KMS-11 (cell line): ENCODE measurements at regions not wholly inside any gene's neighbourhood (a gene's known extent, or its start where the extent isn't known, plus 50 kb on each side); places are given as distances from the start of the nearest gene placed in this dataset.

ENCODE experiments used
- H2AFZ ChIP-seq: fragments of 200-600 bp; sonication (generic); 2 replicates; pipeline ENCODE4 v1.6.1; 2016; ENCODE audit warnings: antibody characterized with exemption, mixed run types, low read depth
- H3K27ac ChIP-seq: fragments of 200-600 bp; sonication (generic); 2 replicates; pipeline ENCODE4 v1.6.1; 2016; ENCODE audit warnings: mild to moderate bottlenecking, mixed run types
- H3K27me3 ChIP-seq: fragments of 200-600 bp; sonication (generic); 2 replicates; pipeline ENCODE4 v1.6.1; 2017; ENCODE audit warnings: mild to moderate bottlenecking, low read depth, mixed run types, moderate library complexity; ENCODE audit not compliant: insufficient read depth
- H3K36me3 ChIP-seq: fragments of 200-600 bp; sonication (generic); 2 replicates; pipeline ENCODE4 v1.6.1; 2017; ENCODE audit warnings: mild to moderate bottlenecking, mixed run types; ENCODE audit not compliant: insufficient read depth
- H3K4me1 ChIP-seq: fragments of 200-600 bp; sonication (generic); 2 replicates; pipeline ENCODE4 v1.6.1; 2016; ENCODE audit warnings: mild to moderate bottlenecking, low read depth, mixed run types; ENCODE audit not compliant: poor library complexity, severe bottlenecking
- H3K4me2 ChIP-seq: fragments of 200-600 bp; sonication (generic); 2 replicates; pipeline ENCODE4 v1.7.0; 2016; ENCODE audit warnings: mild to moderate bottlenecking, mixed run types
- H3K4me3 ChIP-seq: fragments of 200-600 bp; sonication (generic); IDR thresholded peaks from 2 replicates; pipeline ENCODE4 v1.6.1; 2017; ENCODE audit warnings: low read depth, low read length, mixed read lengths; ENCODE audit not compliant: insufficient read depth
- H3K79me2 ChIP-seq: fragments of 200-600 bp; sonication (generic); 2 replicates; pipeline ENCODE4 v1.6.1; 2016; ENCODE audit warnings: low read depth, mixed run types; ENCODE audit not compliant: insufficient read depth
- H3K9ac ChIP-seq: fragments of 200-600 bp; sonication (generic); 2 replicates; pipeline ENCODE4 v1.6.1; 2016; ENCODE audit warnings: mild to moderate bottlenecking, mixed run types
- H4K20me1 ChIP-seq: fragments of 200-600 bp; sonication (generic); 2 replicates; pipeline ENCODE4 v1.6.1; 2016; ENCODE audit warnings: mild to moderate bottlenecking, mixed run types; ENCODE audit not compliant: insufficient read depth
- TF ChIP-seq, protein P1 (sequence below): fragments of 200-600 bp; sonication (generic); conservative IDR thresholded peaks from 2 replicates; pipeline ENCODE4 v1.6.1; 2017; ENCODE audit warnings: low read depth, mild to moderate bottlenecking, antibody characterized with exemption, low read length, moderate library complexity, mixed read lengths

DNA sequence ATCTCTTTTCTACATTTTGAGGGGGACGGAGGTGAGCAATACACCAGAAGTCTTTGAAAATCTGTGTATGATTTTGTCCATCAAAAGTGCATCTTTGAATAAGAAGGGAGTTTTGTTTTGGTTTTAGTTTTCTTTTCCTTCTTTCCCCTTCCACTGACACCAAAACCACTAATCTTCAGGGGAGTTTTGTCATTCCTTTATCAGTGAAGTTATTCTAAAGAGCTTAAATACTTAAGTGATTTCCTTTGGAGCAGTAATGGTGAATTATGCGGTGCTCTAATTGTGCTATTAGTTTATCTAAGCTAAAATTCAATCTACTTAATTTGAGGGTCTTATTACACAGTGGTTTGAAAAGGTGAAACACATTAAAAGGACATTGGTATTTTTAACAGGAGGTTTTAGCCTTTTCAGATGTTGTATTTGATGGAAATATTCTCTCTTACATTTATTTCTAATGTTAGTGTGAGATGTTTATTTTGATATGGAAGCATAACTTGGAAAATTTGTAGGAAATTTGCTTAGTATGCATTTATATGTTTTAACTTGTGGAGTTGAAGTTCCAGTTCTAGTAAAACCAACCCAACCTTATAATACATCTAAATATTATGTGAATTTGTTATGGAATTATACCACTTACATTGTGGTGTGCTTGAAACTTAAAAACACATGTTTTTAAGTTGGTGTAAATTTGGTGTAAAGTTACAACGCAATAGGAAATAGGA, 124.9 kb downstream of the PCDH7 start:
- no peak overlapping the region for H2AFZ ChIP-seq
- no peak overlapping the region for H3K4me3 ChIP-seq
- H4K20me1 ChIP-seq: no peaks in the 10 kb centered on the region
- H3K27me3 ChIP-seq: no peaks in the 10 kb centered on the region
- no peak overlapping the region for H3K4me2 ChIP-seq
- no peak overlapping the region for H3K27ac ChIP-seq
- no peak overlapping the region for H3K9ac ChIP-seq
- no peaks in the 10 kb centered on the region for H3K4me1 ChIP-seq
- no peaks in the 10 kb centered on the region for H3K79me2 ChIP-seq
- TF ChIP-seq, protein P1, sequence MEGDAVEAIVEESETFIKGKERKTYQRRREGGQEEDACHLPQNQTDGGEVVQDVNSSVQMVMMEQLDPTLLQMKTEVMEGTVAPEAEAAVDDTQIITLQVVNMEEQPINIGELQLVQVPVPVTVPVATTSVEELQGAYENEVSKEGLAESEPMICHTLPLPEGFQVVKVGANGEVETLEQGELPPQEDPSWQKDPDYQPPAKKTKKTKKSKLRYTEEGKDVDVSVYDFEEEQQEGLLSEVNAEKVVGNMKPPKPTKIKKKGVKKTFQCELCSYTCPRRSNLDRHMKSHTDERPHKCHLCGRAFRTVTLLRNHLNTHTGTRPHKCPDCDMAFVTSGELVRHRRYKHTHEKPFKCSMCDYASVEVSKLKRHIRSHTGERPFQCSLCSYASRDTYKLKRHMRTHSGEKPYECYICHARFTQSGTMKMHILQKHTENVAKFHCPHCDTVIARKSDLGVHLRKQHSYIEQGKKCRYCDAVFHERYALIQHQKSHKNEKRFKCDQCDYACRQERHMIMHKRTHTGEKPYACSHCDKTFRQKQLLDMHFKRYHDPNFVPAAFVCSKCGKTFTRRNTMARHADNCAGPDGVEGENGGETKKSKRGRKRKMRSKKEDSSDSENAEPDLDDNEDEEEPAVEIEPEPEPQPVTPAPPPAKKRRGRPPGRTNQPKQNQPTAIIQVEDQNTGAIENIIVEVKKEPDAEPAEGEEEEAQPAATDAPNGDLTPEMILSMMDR: no peak
- no peaks in the 10 kb centered on the region for H3K36me3 ChIP-seq

DNA sequence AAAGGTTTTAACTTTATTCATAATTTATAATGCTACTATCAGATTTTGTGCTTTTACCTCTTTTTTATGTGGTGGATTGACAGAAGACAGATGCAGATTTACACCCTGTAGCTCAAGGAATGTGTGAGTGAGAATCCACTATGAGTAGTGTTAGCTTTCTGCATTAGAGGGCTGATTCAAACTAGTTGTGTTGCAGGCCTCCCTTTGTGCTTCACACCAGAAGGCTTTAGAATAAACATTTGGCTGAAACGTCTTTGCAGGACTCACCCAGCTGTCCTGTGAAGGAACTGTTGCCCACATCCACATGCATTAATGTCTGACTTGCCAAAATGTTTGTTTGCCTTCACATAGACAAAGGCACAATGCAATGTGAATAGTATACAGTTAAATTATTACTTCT, 127.0 kb downstream of the PCDH7 start:
- H3K4me1 ChIP-seq: no peaks in the 10 kb centered on the region
- no peak overlapping the region for H3K27ac ChIP-seq
- no peak overlapping the region for H3K4me2 ChIP-seq
- no peak overlapping the region for H3K4me3 ChIP-seq
- no peak overlapping the region for H2AFZ ChIP-seq
- no peaks in the 10 kb centered on the region for H3K79me2 ChIP-seq
- H4K20me1 ChIP-seq: no peaks in the 10 kb centered on the region
- TF ChIP-seq, protein P1: no peak
- H3K27me3 ChIP-seq: no peaks in the 10 kb centered on the region
- H3K9ac ChIP-seq: no peak overlapping the region
- H3K36me3 ChIP-seq: no peaks in the 10 kb centered on the region

DNA sequence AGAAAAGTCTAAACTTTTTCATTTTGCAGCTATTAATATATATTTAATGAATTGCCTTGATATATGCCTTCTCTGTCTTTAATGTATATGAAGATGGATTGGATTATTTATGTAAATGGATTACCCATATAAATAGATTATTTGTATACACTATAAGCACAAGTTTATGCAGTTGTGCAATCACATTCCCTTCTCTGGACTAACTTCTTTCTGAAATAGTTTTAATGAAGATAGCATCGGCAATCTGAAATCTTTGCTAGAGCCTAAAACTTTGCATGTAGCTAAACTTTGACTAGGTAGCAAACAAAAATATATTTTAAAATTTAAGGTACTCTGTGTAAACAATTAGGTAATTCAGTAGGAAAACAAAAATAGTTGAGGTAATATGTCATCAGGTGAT, 127.8 kb downstream of the PCDH7 start:
- no peaks in the 10 kb centered on the region for H3K4me1 ChIP-seq
- no peak overlapping the region for H3K27ac ChIP-seq

DNA sequence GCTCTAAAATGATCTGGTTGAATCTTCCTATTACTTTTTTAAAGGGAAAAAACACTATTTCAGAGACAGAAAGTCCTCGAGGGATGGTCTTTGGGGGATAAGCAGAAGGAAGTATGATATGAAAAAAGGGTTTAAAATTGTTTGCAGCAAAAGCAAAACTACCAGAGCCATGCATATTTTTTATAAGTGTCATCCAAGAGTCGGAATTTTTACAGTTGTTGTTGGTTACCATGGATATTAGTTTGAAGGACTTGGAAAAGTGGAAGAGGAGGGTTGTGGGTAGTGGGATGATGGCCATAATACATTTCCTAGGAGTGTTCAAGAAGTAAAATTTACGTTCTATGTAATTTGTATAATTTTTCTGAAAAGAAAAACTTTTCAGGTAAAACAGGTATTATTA, 134.4 kb downstream of the PCDH7 start:
- H3K4me2 ChIP-seq: no peak overlapping the region
- H3K4me3 ChIP-seq: no peak overlapping the region
- TF ChIP-seq, protein P1: no peak
- no peaks in the 10 kb centered on the region for H3K36me3 ChIP-seq
- no peaks in the 10 kb centered on the region for H3K79me2 ChIP-seq
- no peak overlapping the region for H3K27ac ChIP-seq
- H4K20me1 ChIP-seq: no peaks in the 10 kb centered on the region
- H3K4me1 ChIP-seq: no peaks in the 10 kb centered on the region
- H3K9ac ChIP-seq: no peak overlapping the region
- H2AFZ ChIP-seq: no peak overlapping the region
- no peaks in the 10 kb centered on the region for H3K27me3 ChIP-seq

More for the DNA sequence above, 127.8 kb downstream of the PCDH7 start:
- Histone ChIP-seq H3K79me2 (no peaks in the 10 kb centered on the region), H3K9ac (no peak overlapping the region), H3K4me3 (no peak overlapping the region), H2AFZ (no peak overlapping the region), H3K27me3 (no peaks in the 10 kb centered on the region), H3K4me2 (no peak overlapping the region), H3K36me3 (no peaks in the 10 kb centered on the region), H4K20me1 (no peaks in the 10 kb centered on the region)
- TF ChIP-seq, protein P1: no peak
